Head of caudate nucleus (tissue), 42 donors: ENCODE measurements at regions not wholly inside any gene's neighbourhood (a gene's known extent, or its start where the extent isn't known, plus 50 kb on each side); places are given as distances from the start of the nearest gene placed in this dataset.

Experiments used
- DNase-seq, 42 donors: peaks; one replicate each; pipeline versions ENCODE4 v3.0.0 to v3.0.0-alpha.2; 2020 to 2021; ENCODE audit warnings: mixed read lengths in 7 of 42
- intact Hi-C: fragments of 100-400 bp; cut with DNase I; formaldehyde crosslinking; loops from one replicate; pipeline ENCODE4 v1.15.0; 2022

GRCh38 chr18:60649842-60650536 lies 277.4 kb upstream of the MC4R start:
- DNase-seq = peak in 5 of 42 donors; percentile 11 to 35 (median 22)
- intact Hi-C loops = no loop called here

- DNase-seq = no peak
- intact Hi-C loops = no loop called here
These were observed 281.7 kb upstream of the MC4R start for GRCh38 chr18:60654298-60654697.

DNA sequence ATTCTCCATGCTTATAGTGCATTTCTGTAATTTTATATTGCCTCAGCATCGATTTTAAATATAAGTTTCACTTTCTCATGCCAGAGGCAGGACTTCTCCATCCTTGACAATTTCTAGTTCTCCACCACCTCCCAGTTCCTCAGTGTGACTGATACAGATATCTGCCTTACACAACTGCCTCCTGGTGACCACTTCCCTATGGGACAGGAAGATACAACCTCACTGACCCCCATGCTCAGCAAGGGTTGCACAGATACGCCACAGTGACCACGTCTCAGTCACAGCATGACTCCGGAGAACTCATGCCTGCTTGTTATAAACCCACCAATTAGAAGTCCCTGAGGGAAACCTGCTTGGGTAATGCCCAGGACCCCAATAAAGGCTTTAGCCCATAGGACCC lies 284.0 kb upstream of the MC4R start:
- intact Hi-C loops = no loop called here
- no peak for DNase-seq

DNA sequence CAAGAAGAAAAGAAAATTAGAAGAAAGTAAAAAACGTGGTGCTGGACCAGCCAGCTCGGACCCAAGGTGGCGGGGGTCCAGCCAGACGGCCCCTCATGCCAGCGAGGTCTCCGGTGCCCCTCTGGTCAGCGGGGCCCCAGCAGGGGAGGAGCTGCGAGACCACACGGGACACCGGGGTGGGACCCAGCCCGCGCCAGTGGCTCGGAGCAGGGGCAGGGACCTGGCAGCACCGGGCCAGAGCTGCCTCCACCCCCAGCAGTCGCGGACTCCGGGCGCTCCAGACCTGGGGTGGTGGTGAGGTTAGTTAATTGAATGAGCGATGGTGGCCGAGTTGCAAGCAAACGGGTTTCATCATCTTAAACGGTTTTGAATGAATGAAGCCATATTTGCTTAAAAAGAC lies 289.9 kb upstream of the MC4R start:
- intact Hi-C loops = no loop called here
- no peak for DNase-seq

DNA sequence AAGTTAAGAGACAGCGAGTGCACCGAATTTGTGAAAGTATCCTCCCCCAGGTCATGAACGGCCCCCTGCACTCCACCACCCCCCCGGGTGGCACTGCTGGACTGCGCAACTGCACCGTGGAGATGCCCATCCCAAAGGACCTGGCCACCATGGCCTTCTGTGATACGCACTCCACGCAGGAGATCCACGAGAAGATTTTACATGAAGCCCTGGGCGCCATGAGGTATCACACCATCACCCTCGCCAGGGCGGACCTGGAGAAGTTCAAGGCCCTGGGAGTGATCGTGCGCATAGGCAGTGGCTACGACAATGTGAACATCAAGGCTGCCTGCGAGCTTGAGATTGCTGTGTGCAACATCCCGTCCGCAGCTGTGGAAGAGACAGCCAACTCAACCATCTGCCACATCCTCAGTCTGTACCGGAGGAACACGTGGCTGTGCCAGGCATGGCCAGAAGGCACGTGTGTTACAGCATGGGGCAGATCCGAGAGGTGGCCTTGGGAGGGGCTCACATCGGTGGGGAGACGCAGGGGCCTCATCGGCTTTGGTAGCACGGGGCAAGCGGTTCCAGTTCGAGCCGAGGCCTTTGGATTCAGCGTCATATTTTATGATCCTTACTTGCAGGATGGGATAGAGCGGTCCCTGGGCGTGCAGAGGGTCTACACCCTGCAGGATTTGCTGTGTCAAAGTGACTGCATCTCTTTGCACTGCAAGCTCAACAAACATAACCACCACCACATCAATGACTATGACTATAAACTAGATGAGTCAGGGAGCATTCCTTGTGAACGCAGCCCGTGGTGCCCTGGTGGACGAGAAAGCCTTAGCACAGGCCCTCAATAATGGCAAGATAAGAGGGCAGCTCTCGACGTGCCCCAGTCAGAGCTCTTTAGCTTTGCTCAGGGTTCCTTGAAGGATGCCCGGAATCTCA lies 290.8 kb upstream of the MC4R start:
- intact Hi-C loops = no loop called here
- DNase-seq = no peak

GRCh38 chr18:60664736-60665135 lies 292.2 kb upstream of the MC4R start:
- intact Hi-C loops = no loop called here
- no peak for DNase-seq

DNA sequence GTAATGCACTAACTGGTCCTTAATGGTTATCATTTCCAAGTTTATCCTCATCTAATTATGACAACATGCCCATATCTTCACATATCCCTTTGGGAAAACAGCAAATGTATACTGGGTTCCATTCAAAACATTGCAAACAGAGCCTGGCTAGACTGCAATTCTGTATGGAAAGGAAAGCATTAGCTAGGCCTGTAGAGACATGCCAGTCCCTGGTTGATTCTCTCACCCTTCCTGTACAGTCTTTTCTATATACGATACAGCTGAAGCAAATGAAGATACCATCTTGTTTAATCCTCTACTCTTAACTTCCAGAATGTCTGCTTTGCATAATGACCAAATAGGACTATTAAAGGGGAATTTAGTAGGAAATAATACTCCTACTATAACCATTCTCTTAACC lies 294.4 kb upstream of the MC4R start:
- intact Hi-C loops = no loop called here
- no peak for DNase-seq

- no peak for DNase-seq
- intact Hi-C loops = no loop called here
These were observed 296.0 kb upstream of the MC4R start for GRCh38 chr18:60668583-60668982.

DNA sequence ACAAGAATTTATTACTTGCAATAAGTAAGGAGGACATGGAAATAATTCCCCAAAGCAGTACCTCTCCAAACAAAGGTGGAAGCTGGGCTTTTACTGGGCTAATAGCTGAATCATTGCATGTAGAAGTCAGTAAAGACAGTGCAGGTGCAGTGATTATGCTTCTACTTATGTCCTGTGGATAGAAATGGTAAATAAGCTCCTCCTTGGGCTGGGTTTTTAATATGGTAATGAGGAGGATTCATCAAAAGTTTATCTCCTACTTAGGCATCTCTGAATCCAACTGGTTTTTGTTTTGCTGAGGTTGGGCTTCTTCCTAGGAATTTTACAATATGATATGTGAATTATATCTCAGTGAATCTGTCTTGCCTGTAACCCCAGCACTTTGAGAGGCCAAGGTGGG lies 297.4 kb upstream of the MC4R start:
- intact Hi-C loops = no loop called here

DNA sequence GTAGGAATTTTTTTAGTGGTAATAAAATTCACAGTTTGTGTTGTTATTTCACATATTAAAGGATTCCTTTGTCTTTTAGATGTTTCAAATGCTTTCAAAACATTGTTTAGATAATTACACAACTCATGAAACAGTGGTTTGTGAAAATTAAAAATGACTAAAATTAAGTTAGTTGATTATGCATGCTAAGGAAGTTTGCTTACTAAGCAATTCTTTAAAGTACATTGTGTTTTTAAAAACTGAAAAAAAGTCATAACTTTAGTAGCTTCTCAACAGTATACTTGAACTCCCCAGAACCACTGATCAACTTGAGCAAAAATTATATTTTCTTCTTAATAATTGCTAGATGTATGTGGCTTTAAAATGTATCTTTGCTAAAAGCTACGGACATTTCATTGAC lies 298.4 kb upstream of the MC4R start:
- DNase-seq = no peak
- intact Hi-C loops = no loop called here

More for the DNA sequence above, 297.4 kb upstream of the MC4R start:
- DNase-seq = no peak

- intact Hi-C loops = no loop called here
- DNase-seq = no peak
These were observed 302.6 kb upstream of the MC4R start for GRCh38 chr18:60675126-60675525.

- no peak for DNase-seq
These were observed 303.2 kb upstream of the MC4R start for GRCh38 chr18:60675801-60676200.

GRCh38 chr18:60676815-60677214 lies 304.2 kb upstream of the MC4R start:
- DNase-seq = no peak
- intact Hi-C loops = no loop called here

More at GRCh38 chr18:60675801-60676200, 303.2 kb upstream of the MC4R start:
- intact Hi-C loops = no loop called here

DNA sequence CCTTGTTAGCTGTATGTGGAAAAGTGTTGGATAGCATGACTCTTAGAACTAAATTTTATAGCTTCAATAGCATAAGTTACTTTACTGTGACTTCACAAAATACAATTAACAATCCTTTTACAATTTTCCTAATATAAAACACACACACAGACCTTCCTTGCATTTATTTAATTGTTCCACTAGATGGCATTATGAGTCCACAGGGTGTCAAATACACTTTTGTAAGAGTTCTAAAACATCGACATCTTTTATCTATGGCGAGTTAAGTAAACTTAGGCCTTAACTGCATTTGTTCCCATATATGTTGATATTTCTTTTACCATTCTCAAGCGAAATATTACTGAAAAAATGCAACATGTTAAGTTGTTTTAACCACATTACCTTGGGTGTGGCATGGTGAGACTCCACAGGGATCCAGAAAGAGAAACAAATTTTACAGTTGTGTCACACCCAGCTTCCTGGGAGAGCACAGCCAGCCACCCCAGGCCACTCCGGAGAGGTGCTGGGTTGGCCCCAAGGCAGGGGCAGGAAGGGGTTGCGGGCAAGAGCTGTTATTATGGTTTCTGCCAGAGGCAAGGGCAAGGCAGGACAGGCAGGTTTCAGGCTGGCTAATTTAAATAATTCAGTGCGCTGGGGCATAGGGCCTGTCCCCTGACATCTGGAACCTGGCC lies 312.4 kb upstream of the MC4R start:
- intact Hi-C loops = no loop called here
- no peak for DNase-seq

- intact Hi-C loops = no loop called here
- DNase-seq = no peak
These were observed 313.6 kb upstream of the MC4R start for GRCh38 chr18:60686142-60686541.

DNA sequence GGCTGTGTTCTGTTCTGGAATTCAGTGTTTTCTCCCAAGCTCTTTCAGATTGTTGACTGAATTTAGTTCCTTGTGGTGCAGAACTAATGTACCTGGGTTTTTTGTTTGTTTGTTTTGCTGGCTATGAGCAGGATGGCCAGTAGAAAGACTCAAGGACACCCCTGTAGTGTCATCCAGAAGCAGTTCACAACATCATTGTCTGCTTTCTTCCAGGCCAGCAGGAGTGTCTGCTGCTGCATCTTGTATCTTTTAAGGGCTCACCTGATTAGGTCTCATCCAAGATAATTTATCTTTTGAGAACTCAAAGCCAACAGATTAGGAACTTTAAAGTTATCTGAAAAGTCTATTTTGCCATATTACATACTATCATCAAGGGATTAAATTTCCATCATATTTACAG lies 318.5 kb upstream of the MC4R start:
- DNase-seq = no peak
- intact Hi-C loops = no loop called here

GRCh38 chr18:60693426-60693825 lies 320.9 kb upstream of the MC4R start:
- intact Hi-C loops = no loop called here
- DNase-seq = no peak

DNA sequence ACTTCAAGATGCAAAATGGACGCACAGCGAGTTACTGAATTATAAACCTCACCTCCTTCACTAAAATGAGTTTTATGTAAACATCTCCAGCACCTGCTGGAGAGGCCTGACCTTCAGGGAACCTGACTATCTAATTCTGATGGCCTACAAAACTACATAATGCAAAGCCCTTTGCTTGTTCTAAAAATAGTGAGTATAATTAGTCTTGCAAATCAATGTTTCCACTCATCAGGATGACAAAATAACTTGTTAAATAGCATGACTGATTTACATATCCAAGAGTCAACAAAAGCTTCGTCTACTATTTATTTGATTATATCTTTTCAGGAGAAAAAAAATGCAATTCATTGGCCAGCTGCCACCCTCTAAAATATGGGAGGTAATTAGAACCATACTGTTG lies 326.3 kb upstream of the MC4R start:
- intact Hi-C loops = no loop called here

DNA sequence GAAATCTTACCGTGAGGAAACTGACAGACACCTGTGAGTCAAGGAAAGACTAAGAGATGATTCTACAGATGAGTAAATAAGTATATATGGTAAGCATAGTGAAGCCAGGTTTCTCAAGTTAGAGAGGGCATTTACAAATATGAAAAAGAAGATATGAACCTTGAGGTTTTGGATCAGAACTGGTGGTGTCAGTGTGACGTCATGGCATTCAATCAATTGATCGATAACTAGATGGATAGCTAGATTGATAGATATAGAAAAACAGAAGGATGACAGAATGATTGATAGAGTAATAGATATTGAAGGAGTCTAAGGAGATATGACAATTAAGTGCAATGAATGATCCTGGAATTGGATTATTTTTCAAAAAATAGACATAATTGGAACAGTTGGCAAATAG lies 350.2 kb upstream of the MC4R start:
- no peak for DNase-seq
- intact Hi-C loops = no loop called here

More for the DNA sequence above, 326.3 kb upstream of the MC4R start:
- no peak for DNase-seq

GRCh38 chr18:60732143-60732542 lies 359.6 kb upstream of the MC4R start:
- no peak for DNase-seq
- intact Hi-C loops = no loop called here
